Endothelial cell of umbilical vein (primary cell): ENCODE measurements at regions not wholly inside any gene's neighbourhood (a gene's known extent, or its start where the extent isn't known, plus 50 kb on each side); places are given as distances from the start of the nearest gene placed in this dataset.
A peak's percentile ranks its signal among the peaks of the same experiment; 100 is the strongest.

Experiments
- BruUV-seq: library from RNA; stranded (reverse); fragments of 400-500 nt; replicated peaks from 2 replicates; lab custom pipeline; 2021; lab: Mats Ljungman, UMichigan
- CTCF ChIA-PET: fragments of 300-600, 350-600 bp; sonication (Branson Sonifier 250); formaldehyde crosslinking; loops from one replicate; lab custom pipeline; 2021; ENCODE audit warnings: antibody characterized with exemption, inconsistent platforms; lab: Charles Lee
- POLR2A ChIA-PET: fragments of 300-600, 350-600 bp; sonication (Branson Sonifier 250); formaldehyde crosslinking; loops from one replicate; lab custom pipeline; 2021; ENCODE audit warnings: antibody characterized with exemption, inconsistent platforms; lab: Charles Lee
- DNase-seq: peaks from one replicate; pipeline ENCODE4 v3.0.0-alpha.2; 2011; ENCODE audit warnings: low read depth, low spot score
- FAIRE-seq: peaks from 2 replicates; lab custom pipeline; 2011; peaks lifted over from hg19 to GRCh38; lab: Jason Lieb, UNC
- H2AFZ ChIP-seq: 2 replicates; pipeline ENCODE4 v1.6.0; 2012; ENCODE audit warnings: low read depth, low read length, control low read depth, inconsistent platforms
- H3K27ac ChIP-seq: 2 replicates; pipeline ENCODE4 v1.5.1; 2011; ENCODE audit warnings: low read depth, mild to moderate bottlenecking, control low read depth, low read length, moderate library complexity; ENCODE audit not compliant: insufficient read depth
- H3K27me3 ChIP-seq, 2 experiments: 2 replicates each; pipeline versions ENCODE4 v1.6.0 to v1.6.1; 2011; ENCODE audit warnings: low read length in 2 of 2, mixed read lengths in 1 of 2; ENCODE audit not compliant: control insufficient read depth in 2 of 2, insufficient read depth in 2 of 2
- H3K36me3 ChIP-seq, 2 experiments: 2 replicates in 1 of 2; 3 replicates in 1 of 2; pipeline ENCODE4 v1.5.1; 2011; ENCODE audit warnings: low read length in 2 of 2, mild to moderate bottlenecking in 1 of 2, moderate library complexity in 1 of 2; ENCODE audit not compliant: control insufficient read depth in 2 of 2, insufficient read depth in 2 of 2; ENCODE audit errors: extremely low read depth in 1 of 2
- H3K4me1 ChIP-seq: 3 replicates; pipeline ENCODE4 v1.5.1; 2011; ENCODE audit warnings: mild to moderate bottlenecking, low read length; ENCODE audit not compliant: control insufficient read depth, insufficient read depth; ENCODE audit errors: extremely low read depth
- H3K4me2 ChIP-seq: 2 replicates; pipeline ENCODE4 v1.6.1; 2011; ENCODE audit warnings: low read length, control low read depth, mixed read lengths; ENCODE audit not compliant: insufficient read depth
- H3K4me3 ChIP-seq, 3 experiments: fragments of 200-600 bp in 1 of 3; sonication (generic), shearing (Covaris generic) in 1 of 3; replicated peaks in 1 of 3; 2 replicates each; pipeline ENCODE4 v1.5.1; 2011 to 2016; ENCODE audit warnings: control low read depth in 3 of 3, low read length in 3 of 3, mild to moderate bottlenecking in 2 of 3, inconsistent platforms in 1 of 3, low read depth in 1 of 3, moderate library complexity in 1 of 3; ENCODE audit not compliant: insufficient read depth in 1 of 3
- H3K79me2 ChIP-seq: 2 replicates; pipeline ENCODE4 v1.6.0; 2012; ENCODE audit warnings: low read length, inconsistent platforms; ENCODE audit not compliant: control insufficient read depth, insufficient read depth
- H3K9ac ChIP-seq: replicated peaks from 2 replicates; pipeline ENCODE3; 2011; ENCODE audit warnings: low read length, control low read depth; ENCODE audit not compliant: insufficient read depth; ENCODE audit errors: extremely low read depth
- H3K9me1 ChIP-seq: replicated peaks from 3 replicates; pipeline ENCODE4 v1.6.0; 2011; ENCODE audit warnings: mild to moderate bottlenecking, low read length; ENCODE audit not compliant: control insufficient read depth, insufficient read depth; ENCODE audit errors: extremely low read depth
- H3K9me3 ChIP-seq: replicated peaks from 2 replicates; pipeline ENCODE4 v1.5.1; 2012; ENCODE audit warnings: low read length, inconsistent platforms; ENCODE audit not compliant: control insufficient read depth, insufficient read depth
- H4K20me1 ChIP-seq: replicated peaks from 2 replicates; pipeline ENCODE3; 2011; ENCODE audit warnings: mild to moderate bottlenecking, low read length; ENCODE audit not compliant: control insufficient read depth, insufficient read depth; ENCODE audit errors: extremely low read depth
- CTCF ChIP-seq, 2 donors: IDR thresholded peaks; 1 replicate in 1 of 2; 2 replicates in 1 of 2; pipeline ENCODE4 v1.5.1; 2011; ENCODE audit warnings: low read length in 2 of 2, mild to moderate bottlenecking in 2 of 2, moderate library complexity in 2 of 2, control low read depth in 1 of 2, inconsistent platforms in 1 of 2, low read depth in 1 of 2; ENCODE audit not compliant: insufficient read depth in 1 of 2; ENCODE audit errors: extremely low read depth in 1 of 2
- EZH2 ChIP-seq: IDR thresholded peaks from 2 replicates; pipeline ENCODE4 v1.6.1; 2012; ENCODE audit warnings: borderline replicate concordance, low read depth, mild to moderate bottlenecking, moderate library complexity, low read length, inconsistent platforms; ENCODE audit not compliant: severe bottlenecking
- FOS ChIP-seq: IDR thresholded peaks from 2 replicates; pipeline ENCODE4 v1.6.1; 2011; ENCODE audit warnings: mild to moderate bottlenecking, low read length, moderate library complexity, borderline replicate concordance; ENCODE audit not compliant: insufficient read depth
- GATA2 ChIP-seq: IDR thresholded peaks from 2 replicates; pipeline ENCODE4 v1.7.0; 2011; ENCODE audit warnings: low read depth, mild to moderate bottlenecking, moderate library complexity, mixed read lengths, low read length; ENCODE audit not compliant: insufficient read length, insufficient read depth
- JUN ChIP-seq: IDR thresholded peaks from 2 replicates; pipeline ENCODE4 v1.6.1; 2011; ENCODE audit warnings: borderline replicate concordance, low read depth; ENCODE audit not compliant: insufficient read length, insufficient read depth
- MAX ChIP-seq: IDR thresholded peaks from 2 replicates; pipeline ENCODE4 v1.6.1; 2011; ENCODE audit not compliant: insufficient read depth, insufficient read length
- MYC ChIP-seq: IDR thresholded peaks from one replicate; pipeline ENCODE4 v1.6.1; 2011; ENCODE audit warnings: mild to moderate bottlenecking, low read depth, low read length
- POLR2A ChIP-seq: IDR thresholded peaks from 2 replicates; pipeline ENCODE4 v1.6.1; 2012; ENCODE audit warnings: low read depth, mild to moderate bottlenecking, control low read depth, low read length
- POLR2AphosphoS5 ChIP-seq: IDR thresholded peaks from 2 replicates; pipeline ENCODE4 v1.6.1; 2012; ENCODE audit warnings: low read depth, mild to moderate bottlenecking, control low read depth, low read length, moderate library complexity; ENCODE audit not compliant: insufficient read depth
- dilution Hi-C: fragments of 300-500 bp; cut with MboI; formaldehyde crosslinking; loops from one replicate; pipeline ENCODE4 v1.15.0; 2019; ENCODE audit warnings: low sequenced_read_pairs; ENCODE audit not compliant: extremely low pct_ligation_motif_present
- intact Hi-C: fragments of 100-400 bp; cut with micrococcal nuclease; formaldehyde crosslinking; loops from one replicate; pipeline ENCODE4 v1.10.0; 2022

GRCh38 chr13:33497146-33497845 is 211.7 kb upstream of the STARD13 start:
- H3K27ac ChIP-seq, result peak overlapping the region; percentile 96
- H4K20me1 ChIP-seq, result no peaks in the 10 kb centered on the region
- H3K9me3 ChIP-seq, result no peaks in the 10 kb centered on the region
- H2AFZ ChIP-seq, result peak overlapping the region; percentile 53
- no peaks in the 10 kb centered on the region for H3K36me3 ChIP-seq
- ChIA-PET CTCF (interaction anchor here (0.6 to 1.6 kb wide), 6 partner anchors 10 to 214 kb away, joined by 3 to 10 read pairs (median 4); no protein-coding TSS in a partner anchor), POLR2A (no interaction called here)
- H3K4me1 ChIP-seq, result peaks cover 50% of the 10 kb centered on the region
- FAIRE-seq (peak; percentile 66), DNase-seq (peak; percentile 89)
- TF ChIP-seq EZH2 (no peak), CTCF (IDR thresholded peaks at IDR 0.05; ENCODE audit: extremely low read depth in 1 of 2, insufficient read depth in 1 of 2, low read depth in 1 of 2, low read length in 2 of 2) (no peak), GATA2 (peak; percentile 71), JUN (peak; percentile 70), POLR2AphosphoS5 (no peak), POLR2A (no peak), FOS (peak; percentile 61), MYC (no peak), MAX (no peak)
- BruUV-seq, result TSS peak; percentile 5
- H3K4me2 ChIP-seq, result peak overlapping the region; percentile 72
- peak overlapping the region in 1 of 3 experiments; percentile 28 for H3K4me3 ChIP-seq
- intact Hi-C loops (loop anchor here (10.0 kb wide), 1 partner anchor 658 kb away; no protein-coding TSS in a partner anchor), dilution Hi-C loops (no loop called here)
- H3K9me1 ChIP-seq, result no peaks in the 10 kb centered on the region
- H3K27me3 ChIP-seq, result no peaks in the 10 kb centered on the region
- peak overlapping the region; percentile 72 for H3K9ac ChIP-seq
- no peaks in the 10 kb centered on the region for H3K79me2 ChIP-seq
